ENCODE measurements at regions not wholly inside any gene's neighbourhood (a gene's known extent, or its start where the extent isn't known, plus 50 kb on each side); places are given as distances from the start of the nearest gene placed in this dataset.
"Not testable (repeated sequence)": the region's sequence is repeated elsewhere in the genome, so short reads cannot be mapped to it uniquely, and the experiment has no call there.

DNA sequence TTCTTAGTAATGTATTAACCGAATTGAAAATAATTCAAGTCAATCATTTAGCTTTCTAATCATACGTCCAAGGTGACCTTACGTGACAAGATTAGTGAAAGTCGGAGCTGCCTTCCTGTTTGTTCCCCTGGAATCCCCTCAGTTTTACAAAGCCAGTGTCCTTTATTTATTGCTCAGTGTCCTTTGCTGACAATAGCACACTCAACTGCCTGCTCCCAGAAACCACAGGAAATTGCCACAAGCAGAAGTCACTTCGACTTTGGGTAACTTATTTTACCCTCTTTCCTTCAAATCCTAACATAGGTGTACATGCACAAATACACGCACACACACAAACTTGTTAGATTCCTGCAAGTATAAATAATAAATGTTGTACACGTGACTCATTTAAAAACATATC lies 1167.7 kb upstream of the ADGRB3 start:
- no peak for DNase-seq

DNA sequence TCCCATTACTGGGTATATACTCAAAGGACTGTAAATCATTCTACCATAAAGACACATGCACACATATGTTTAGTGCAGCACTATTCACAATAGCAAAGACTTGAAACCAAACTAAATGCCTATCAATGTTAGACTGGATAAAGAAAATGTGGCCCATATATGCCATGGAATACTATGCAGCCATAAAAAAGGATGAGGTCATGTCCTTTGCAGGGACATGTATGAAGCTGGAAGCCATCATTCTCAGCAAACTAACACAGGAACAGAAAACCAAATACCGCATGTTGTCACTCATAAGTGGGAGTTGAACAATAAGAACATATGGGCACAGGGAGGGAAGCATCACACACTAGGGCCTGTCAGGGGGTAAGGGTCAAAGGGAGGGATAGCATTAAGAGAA lies 1172.4 kb upstream of the ADGRB3 start:
- DNase-seq, result not testable (repeated sequence)

DNA sequence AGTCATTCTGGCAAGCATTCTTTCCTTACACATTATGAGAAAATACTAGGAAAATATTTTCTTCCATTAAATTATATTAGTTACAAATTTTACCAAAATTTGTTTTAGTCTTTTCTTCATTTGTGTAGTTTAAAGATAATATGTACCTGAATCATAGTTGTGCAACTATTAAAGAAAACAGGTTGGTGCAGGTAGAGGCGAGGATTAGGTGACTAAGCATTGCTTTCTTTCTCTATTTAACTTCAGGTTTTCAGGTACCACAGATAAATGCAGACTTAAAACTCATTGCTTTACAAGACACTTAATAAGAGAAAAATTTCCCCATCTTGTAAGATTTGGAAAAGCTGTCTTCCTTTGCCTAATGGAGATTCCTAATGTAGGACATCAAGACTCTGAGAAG lies 1175.5 kb upstream of the ADGRB3 start:
- no peak for DNase-seq

DNA sequence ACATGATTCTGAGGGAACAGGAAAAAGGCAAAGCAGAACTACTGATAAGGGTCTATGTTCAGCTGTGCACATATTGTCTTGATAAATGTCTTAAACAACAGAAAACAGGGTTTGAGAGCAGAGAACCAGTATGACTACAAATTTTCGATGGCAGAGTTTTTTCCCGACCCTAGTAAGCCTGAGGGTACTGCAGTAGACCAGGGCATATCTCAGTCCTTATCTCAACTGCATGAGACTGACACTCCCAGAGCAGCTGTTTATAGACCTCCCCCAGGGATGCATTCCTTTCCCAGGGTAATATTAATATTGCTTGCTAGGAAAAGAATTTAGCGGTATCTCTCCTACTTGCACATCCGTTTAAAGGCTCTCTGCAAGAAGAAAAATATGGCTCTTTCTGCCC lies 1176.8 kb upstream of the ADGRB3 start:
- DNase-seq, result no peak

DNA sequence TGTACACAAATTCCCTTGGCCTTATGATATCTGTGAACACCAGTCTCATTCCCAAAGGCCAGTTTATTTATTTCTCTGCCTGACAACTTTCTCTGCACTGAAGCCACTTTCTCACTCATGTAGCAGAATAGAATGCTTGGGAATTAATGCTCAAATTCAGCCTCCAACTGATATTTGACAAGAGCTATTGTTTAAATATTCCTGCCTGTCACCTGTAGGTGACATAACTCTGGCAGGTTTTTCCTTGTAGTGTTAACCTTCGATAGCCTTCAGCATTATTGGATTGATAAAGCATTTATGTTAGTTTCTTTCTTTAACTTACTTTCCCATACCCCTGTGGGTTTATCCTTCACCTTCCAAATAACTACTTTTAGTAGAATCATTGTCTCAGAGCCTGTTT lies 1183.2 kb upstream of the ADGRB3 start:
- DNase-seq, result no peak

DNA sequence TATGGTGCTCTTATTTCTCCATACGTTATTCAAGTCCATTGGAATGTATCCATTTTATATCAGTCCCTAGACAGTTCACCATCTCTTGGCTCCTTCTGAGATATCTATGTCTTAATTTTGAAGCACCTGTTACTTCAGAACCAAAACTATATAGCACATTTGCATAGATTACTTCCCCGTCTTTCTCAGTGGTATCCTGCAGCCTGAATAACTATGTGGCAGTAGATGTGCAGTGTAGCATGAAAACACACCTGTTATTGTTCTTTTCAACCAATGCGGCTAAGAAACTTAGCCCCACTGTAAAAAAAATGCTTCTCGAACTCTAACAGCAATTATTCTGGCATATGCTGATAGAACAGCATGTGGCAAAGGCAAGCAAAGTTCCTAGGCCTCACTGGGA lies 1184.4 kb upstream of the ADGRB3 start:
- no peak for DNase-seq

DNA sequence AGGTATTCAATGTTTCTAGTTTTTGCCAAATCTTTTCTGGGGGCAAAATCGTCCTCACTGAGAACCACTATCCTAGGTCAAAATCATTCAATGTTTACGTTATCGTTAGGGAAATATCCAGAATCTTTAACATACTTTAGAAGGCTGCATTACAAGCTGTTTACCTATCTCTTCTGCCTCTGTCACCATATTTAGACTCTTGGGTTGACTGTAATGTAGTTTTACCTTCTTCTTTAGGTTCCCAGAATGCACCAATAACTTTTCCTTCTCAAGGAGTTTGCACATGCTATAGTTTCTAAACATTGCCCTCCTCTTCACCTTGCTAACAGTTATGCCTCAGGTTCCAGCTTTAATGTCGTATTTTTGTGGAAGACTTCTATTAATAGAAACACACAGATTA lies 1185.5 kb upstream of the ADGRB3 start:
- DNase-seq, result no peak

DNA sequence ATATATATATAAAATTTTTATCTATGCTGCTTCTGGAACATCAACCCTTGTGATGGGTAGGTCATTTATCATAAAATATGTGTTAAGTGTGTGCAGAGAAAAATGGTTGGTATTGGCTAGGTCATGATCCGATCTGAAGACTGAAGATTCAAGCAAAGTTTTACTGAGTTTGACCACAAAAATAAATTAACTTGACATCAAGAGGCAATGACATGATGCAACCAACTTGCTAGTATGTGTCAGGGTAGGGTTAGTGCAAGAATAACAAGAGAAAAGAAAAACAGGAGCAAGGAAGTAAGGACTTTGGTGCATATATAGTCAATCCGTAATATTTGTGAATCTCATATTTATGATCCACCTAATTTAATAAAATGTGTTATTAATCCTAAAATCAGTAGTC lies 1202.0 kb upstream of the ADGRB3 start:
- no peak for DNase-seq

DNA sequence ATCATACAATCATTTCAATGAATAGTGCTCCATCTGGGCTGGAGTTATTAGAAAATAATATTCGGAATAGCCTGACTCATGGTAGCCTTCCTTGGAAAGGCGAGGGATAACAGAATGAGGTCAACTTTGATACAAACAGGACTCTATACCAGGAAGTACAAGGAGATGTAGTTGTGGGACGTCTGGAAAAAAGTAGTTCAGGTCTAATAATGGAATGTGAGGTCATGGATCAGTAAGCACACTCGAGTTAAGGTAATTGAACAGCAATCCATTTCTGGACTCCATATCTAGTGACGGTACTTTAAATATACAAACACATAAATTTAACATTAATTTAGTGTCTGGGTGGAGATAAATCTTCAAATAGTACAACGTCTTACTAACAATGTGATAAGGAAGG lies 1204.0 kb upstream of the ADGRB3 start:
- DNase-seq, result no peak

DNA sequence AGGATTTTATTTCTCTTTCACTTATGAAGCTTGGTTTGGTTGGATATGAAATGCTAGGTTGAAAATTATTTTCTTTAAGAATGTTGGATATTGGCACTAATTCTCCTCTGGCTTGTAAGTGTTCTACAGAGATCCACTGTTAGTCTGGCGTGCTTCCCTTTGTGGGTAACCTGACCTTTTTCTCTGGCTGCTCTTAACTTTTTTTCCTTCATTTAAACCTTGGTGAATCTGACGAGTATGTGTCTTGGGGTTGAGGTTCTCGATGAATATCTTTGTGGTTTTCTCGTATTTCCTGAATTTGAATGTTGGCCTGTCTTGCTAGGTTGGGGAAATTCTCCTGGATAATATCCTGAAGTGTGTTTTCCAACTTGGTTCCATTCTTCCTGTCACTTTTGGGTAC lies 1208.4 kb upstream of the ADGRB3 start:
- DNase-seq, result not testable (repeated sequence)

DNA sequence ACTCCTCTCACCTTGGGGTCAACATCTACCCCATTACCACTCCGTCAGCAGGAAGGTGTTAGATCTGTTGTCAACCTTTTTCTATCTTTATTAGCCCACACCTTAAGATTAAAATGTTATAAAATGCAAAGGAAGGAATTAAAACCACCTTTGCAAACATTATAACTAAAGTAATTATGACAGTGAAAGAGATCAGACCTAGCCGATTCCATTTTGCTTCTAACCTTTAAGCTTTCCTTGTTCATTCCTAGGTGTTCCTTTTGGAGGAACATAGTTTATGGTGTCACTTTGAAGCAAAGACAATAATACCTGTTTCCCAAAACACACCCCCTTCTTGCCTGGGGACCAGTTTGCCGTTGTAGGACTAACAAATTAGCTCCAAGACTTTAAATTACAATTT lies 1223.0 kb upstream of the ADGRB3 start:
- no peak for DNase-seq

DNA sequence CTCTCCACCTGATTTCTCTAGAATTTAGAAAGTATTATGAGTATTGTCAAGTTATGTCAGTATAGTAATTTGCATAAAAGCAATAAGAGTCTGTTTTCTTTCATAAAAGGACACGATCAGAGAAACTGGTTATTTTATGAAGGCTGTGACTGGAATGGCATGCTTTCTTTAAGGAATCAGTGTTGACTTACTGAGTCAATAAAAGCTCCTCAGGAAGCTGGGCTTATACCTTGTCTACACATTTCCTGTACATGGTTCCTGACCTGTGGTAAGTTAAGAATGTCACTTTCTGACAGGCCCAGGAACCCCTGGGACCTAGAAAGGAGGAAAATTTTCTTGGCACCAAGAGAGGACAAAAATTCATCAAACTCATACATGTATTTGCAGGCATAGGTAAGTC lies 1224.0 kb upstream of the ADGRB3 start:
- no peak for DNase-seq

DNA sequence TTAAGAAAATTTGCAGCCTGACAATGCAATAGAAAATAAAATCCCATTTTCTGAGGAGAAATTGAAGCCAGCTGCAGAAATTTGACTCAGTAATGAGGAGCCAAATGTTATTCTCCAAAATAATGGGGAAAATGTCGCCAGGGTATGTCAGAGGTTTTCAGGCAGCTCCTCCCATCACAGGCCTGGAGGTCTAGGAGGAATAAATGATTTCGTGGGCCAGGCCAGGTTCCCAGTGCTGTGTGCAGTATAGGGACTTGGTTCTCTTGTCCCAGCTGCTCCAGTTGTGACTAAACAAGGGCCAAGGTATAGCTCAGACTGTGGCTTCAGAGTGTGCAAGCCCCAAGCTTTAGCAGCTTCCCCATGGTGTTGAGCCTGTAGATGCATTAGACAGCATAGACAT lies 1240.8 kb upstream of the ADGRB3 start:
- no peak for DNase-seq

DNA sequence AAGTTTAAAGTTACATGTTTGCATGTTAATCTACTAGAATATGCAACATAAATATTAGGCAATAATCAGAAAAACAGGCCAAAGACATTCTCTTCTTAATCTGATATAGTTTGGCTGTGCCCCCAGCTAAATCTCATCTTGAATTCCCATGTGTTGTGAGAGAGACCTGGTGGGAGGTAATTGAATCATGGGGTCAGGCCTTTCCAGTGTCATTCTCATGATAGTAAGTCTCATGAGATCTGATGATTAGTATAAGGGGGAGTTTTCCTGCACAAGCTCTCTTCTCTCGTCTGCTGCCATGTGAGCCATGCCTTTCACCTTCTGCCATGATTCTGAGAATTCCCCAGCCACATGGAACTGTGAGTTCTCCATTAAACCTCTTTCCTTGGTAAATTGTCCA lies 1241.7 kb upstream of the ADGRB3 start:
- DNase-seq, result no peak

DNA sequence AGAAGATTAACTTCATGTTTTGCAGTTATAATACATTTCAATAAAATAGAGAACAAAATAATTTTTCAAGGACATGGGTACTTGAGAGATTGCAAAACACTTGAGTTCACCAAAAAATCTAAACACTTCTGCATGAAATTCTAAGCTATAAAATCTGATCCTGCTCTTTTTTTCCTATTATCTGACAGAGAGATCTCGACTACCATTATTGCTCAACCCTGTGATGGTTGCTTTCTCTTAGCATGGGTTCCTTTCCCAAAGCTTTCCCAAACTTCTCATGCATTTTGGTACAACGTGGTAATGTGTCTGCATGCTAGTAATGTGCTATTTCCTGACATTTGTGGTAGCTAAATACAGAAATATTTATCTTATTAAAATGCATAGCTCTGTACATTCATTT lies 1243.1 kb upstream of the ADGRB3 start:
- DNase-seq, result no peak

DNA sequence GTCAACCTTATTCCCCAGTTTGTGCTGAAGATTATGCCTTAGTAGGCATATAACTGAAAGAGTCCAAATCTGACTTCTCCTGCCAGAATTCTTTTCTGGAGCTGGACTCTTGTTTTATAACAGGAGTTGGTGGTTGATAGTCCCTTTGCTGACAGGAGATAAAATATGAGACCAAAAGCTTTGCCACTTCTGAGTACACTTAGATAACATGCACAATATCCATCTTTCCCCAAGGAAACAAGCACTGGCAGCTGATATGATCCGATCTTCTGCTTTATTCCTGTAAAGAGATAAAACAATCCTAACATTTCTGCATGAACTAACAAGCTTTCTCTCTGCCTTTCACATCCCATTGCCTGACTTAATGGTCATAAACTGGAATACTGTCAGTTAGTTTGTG lies 1265.4 kb upstream of the ADGRB3 start:
- no peak for DNase-seq

DNA sequence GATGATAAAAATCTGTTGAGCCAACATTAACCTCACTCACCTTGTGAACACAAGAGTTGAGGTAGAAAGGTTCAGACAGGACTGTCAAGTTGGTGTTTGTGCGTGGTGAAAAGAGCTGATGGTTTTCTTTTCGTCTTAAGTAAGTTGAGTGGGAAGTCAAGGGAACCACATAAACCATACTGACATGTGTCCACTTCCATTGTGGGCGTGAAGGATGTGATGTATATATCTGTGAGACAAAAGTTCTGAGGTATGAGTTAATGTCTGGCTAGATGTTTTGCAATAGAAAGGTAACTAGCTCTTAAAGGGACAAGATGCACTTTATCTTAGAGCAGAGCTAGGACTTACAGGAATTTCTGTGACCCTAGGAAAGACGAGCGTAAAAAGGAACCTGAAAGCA lies 1272.1 kb upstream of the ADGRB3 start:
- DNase-seq, result no peak

DNA sequence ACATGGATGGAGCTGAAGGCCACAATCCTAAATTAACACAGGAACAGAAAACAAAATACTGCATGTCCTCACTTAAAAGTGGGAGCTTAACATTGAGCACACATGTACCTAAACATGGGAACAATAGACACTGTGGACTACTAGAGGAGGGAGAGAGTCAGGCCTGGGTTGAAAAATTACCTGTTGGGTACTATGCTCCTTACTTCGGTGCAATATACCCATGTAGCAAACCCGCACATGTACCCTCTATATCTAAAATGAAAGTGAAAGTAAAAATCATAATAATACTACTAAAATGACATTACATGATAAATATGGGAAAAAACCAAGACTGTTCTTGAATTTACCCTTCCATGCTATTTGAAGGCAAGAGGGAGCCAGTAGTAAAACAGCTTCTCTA lies 1273.8 kb upstream of the ADGRB3 start:
- DNase-seq, result no peak

DNA sequence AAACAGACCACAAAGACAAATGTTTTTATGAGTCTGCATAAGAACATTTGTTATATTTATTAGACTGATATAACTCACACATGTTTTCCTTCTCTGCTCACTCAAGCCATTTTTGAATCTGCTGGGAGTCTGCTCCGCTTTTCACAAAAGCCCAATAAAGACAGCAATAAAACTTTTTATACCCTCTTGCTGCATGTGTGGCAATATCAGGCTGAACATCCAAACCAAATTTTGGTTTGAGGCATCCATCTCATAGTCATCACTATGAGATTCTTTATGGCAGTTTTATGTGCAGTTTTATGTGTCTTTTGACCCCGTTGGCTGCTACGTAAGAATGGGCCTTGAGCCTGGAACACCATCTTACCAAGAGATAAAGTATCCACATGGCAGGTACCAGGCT lies 1276.8 kb upstream of the ADGRB3 start:
- no peak for DNase-seq

DNA sequence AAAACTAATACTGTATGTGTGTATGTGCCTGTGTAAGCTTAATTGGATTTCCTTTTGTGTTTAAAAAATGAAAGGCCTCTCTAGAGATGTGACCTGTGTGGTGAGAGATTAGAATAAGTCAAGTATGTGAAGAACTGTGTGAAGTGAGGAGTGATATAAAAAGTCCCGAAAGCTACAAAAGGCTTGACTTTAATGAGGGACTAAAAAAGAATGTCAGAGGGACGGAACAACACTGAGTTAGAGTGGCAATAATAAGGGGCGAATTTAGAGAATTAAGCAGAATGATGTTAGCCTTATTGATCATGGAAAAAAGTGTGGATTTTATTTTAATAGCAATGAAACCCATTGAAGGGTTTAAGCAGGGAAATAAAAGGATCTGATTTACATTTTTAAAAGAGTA lies 1281.2 kb upstream of the ADGRB3 start:
- DNase-seq, result no peak

DNA sequence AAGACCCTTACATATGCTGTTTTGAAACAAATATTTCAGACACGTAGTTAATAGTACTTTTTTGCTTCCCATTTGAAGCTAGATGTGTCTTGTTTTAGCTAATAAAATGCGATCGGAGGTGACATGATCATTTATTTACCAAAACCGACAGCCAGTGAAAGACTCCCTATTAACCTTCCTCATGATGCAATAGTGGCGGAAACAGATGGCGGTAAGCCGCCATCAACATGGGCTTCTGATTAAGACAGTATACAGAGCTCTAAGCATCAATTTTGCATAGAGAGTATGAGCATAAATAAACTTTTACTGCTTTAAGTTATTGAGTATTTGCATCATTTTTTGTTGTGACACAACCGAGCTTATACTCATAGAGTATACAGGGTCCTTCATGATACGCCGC lies 1282.4 kb upstream of the ADGRB3 start:
- no peak for DNase-seq

DNA sequence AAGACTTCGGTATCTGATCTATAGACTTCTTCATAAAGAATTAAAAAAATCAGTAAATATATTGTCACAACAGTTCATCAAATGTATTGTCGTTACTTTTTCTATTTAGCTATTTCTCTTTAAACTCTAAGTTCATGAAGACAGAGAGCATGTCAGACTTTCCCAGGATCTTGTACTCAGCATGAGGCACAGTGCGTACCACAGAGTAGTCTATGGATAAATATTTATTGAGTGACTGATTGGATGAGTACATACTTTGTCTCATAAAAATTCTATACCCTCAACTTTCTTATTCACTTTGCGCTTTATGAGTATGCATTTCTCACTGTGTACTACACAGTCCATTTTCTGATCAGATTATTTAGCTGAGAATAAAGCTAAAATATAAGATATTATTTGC lies 1284.4 kb upstream of the ADGRB3 start:
- no peak for DNase-seq

DNA sequence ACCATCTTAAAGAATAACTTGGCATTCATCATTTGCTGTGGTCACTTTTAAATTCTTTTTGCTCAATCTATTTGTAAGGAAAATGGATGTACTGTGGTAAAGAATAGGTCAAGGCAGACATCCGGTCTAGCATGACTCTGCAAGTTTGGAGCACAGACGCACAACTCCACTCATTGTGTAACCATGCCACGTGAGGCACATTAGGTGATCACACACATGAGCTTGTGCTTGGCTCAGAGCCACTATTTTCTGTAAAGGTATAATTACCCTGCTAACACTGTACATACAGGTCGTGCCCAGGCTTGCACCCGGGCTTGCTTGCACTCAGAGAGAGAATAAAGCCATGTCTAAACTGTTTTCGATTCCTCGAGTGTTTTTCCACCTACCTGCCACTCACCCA lies 1289.1 kb upstream of the ADGRB3 start:
- DNase-seq, result no peak

DNA sequence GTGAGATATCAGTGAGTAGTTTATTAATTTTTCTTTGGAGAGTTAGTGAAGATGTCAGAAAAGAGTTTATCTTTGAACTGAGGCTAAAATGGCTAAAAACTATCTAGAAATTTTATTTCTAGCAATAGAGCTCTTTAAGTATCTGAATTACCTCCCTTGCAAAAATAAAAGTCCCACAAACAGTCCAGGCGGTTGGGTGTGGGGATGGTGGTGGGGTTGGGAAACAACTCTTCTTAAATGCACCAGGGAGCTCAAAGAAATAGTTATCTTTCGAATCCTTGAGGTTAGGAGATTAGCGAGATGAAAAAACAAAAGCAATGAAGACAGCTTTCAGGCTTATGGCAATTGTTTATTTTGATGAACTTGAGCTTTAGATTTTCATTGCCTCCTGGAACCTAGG lies 1299.1 kb upstream of the ADGRB3 start:
- DNase-seq, result no peak

DNA sequence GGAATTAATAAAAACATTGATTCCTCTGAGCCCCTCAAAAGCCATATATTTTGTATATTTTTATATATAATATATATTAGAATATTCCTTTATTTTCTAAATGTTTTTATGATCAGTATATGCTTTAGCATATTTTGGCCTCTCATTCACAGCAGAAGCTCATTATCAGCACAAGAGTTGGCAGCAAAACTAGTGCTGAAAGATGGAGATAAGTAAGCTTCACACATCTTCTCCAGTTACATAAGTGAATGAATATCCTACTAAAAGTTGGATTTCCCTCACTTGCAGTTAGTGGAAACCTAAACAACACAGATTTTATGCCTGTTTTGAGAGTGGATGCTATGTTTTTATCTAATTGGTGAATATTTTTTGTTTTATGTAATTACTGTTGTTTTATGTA lies 1303.8 kb upstream of the ADGRB3 start:
- no peak for DNase-seq

DNA sequence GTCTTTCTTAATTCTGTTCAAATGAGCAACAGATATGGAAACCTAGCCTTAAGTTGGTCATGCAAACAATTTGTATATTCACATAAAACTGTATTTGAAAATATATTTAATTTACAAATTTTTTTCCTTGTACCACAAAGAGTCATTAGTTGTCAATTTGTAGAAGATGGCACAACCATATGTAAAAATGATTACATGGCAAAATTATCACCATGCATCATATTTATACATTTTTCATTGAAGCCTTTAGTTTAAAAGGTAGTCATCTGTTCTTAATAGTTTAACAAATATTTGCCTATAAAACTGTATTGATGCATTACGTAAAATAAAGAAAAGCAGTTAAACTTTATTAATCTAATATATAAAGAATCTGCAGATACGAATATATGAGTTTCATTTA lies 1306.8 kb upstream of the ADGRB3 start:
- DNase-seq, result no peak
